Breast epithelium (tissue), 3 donors: ENCODE measurements at regions not wholly inside any gene's neighbourhood (a gene's known extent, or its start where the extent isn't known, plus 50 kb on each side); places are given as distances from the start of the nearest gene placed in this dataset.

Experiments
- CTCF ChIP-seq, 3 donors: fragments of 450-650 bp; IDR thresholded peaks; one replicate each; pipeline ENCODE4 v1.5.1; 2016 to 2017; ENCODE audit warnings: antibody characterized with exemption in 3 of 3, mild to moderate bottlenecking in 3 of 3, moderate library complexity in 3 of 3
- POLR2A ChIP-seq: fragments of 450-650 bp; IDR thresholded peaks from one replicate; pipeline ENCODE4 v1.6.1; 2016; ENCODE audit warnings: antibody characterized with exemption, mild to moderate bottlenecking, moderate library complexity
- POLR2AphosphoS5 ChIP-seq, 3 donors: sonication (generic); formaldehyde crosslinking; IDR thresholded peaks; one replicate each; pipeline ENCODE4 v1.6.1; 2017; ENCODE audit warnings: antibody characterized with exemption in 3 of 3

- TF ChIP-seq POLR2A (no peak), CTCF (IDR thresholded peaks at IDR 0.05) (no peak), POLR2AphosphoS5 (IDR thresholded peaks at IDR 0.05) (no peak)
Measured at GRCh38 chr10:8158193-8159071, 103.9 kb downstream of the GATA3 start.
